ENCODE measurements at regions not wholly inside any gene's neighbourhood (a gene's known extent, or its start where the extent isn't known, plus 50 kb on each side); places are given as distances from the start of the nearest gene placed in this dataset.
A peak's percentile ranks its signal among the peaks of the same experiment; 100 is the strongest.
"Not testable (repeated sequence)": the region's sequence is repeated elsewhere in the genome, so short reads cannot be mapped to it uniquely, and the experiment has no call there.

DNA sequence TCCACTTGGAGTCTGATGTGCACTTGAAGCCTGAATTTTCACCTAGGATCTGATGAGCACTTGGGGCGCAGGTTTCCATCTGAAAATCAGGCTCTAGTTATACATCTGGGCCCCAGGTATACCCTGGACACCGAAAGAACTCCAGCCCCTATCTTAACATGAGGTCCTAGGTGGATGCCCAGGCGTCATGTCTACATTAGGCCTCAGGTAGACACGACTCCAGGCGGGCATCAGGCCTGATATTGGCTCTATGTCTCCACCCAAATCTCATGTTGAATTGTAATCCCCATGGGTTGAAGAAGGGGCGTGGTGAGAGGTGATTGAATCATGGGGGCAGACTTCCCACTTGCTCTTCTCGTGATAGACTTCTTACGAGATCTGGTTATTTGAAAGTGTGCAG lies 1488.1 kb upstream of the TPTE start:
- intact Hi-C loops (cut with DNase I); H3K4me1 ChIP-seq (ENCODE audit: control insufficient read depth in 2 of 3, insufficient read depth in 2 of 3, low read depth in 1 of 3, low read length in 3 of 3); H3K27me3 ChIP-seq (ENCODE audit: control insufficient read depth, insufficient read depth, low read length); H3K36me3 ChIP-seq (ENCODE audit: control insufficient read depth in 2 of 3, insufficient read depth in 3 of 3, low read length in 3 of 3); H3K27ac ChIP-seq (ENCODE audit: low read depth in 2 of 2, low read length in 2 of 2); FAIRE-seq; H3K9ac ChIP-seq (ENCODE audit: low read length in 3 of 3); H3K9me3 ChIP-seq (ENCODE audit: control insufficient read depth in 2 of 3, insufficient read depth in 1 of 3, low read length in 3 of 3); H3K4me3 ChIP-seq (ENCODE audit: low read length in 3 of 3): not testable (repeated sequence)
- DNase-seq, result peak in 1 of 5 donors; percentile 49

DNA sequence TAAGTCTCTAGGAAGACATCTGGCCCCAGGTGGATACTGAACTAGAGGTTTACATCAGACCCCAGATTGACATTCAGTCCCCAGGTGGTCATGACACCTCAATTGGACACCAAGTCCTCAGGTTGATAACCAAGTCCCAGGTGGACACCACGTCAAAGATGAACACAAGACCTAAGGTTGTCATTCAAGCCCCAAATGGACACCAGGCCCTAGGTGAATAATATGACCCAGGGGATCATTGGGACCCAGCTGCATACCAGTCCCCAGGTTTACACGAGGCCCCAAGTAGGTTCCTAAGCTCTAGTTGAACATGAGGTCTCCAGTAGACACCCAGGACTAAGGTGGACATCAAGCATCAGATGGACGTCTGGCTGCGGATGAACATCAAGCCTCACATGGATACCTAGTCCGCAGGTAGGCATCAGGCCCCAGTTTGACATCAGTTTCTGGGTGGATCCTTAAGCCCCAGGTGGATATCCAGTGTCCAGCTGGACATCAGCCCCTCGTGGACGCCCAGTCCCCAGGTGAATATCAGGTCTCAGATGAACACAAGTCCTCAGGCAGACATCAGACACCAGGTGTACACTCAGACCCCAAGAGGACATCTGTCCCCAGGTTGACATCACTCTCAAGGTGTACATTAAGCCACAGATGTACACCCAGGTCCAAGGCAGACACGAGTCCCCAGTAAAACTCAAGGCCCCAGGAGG lies 1486.7 kb upstream of the TPTE start:
- H3K27me3 ChIP-seq (ENCODE audit: control insufficient read depth, insufficient read depth, low read length); H3K27ac ChIP-seq (ENCODE audit: low read depth in 2 of 2, low read length in 2 of 2); intact Hi-C loops (cut with DNase I); H3K36me3 ChIP-seq (ENCODE audit: control insufficient read depth in 2 of 3, insufficient read depth in 3 of 3, low read length in 3 of 3); H3K9me3 ChIP-seq (ENCODE audit: control insufficient read depth in 2 of 3, insufficient read depth in 1 of 3, low read length in 3 of 3); H3K4me1 ChIP-seq (ENCODE audit: control insufficient read depth in 2 of 3, insufficient read depth in 2 of 3, low read depth in 1 of 3, low read length in 3 of 3); H3K4me3 ChIP-seq (ENCODE audit: low read length in 3 of 3); H3K9ac ChIP-seq (ENCODE audit: low read length in 3 of 3); FAIRE-seq: not testable (repeated sequence)
- DNase-seq, result peak in 1 of 5 donors; percentile 39

DNA sequence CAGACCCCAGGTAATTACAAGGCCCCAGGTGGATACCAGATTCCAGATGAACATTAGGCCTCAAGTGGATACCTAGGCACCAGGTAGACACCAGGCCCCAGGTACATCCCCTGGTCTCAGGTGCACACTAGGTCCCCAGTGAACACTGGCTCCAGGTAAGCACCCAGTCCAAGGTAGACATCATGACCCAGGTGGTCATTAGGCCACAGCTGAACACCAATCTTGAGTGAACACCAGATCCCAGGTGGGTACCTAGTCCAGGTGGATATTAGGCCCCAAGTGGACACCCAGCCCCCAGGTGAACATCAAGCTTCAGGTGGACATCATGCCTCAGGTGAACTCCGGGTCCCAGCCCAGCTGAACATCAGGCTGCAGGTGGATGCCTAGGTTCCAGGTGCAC lies 1486.2 kb upstream of the TPTE start:
- intact Hi-C loops (cut with DNase I); H3K4me3 ChIP-seq (ENCODE audit: low read length in 3 of 3); H3K4me1 ChIP-seq (ENCODE audit: control insufficient read depth in 2 of 3, insufficient read depth in 2 of 3, low read depth in 1 of 3, low read length in 3 of 3); FAIRE-seq; H3K27me3 ChIP-seq (ENCODE audit: control insufficient read depth, insufficient read depth, low read length); DNase-seq; H3K36me3 ChIP-seq (ENCODE audit: control insufficient read depth in 2 of 3, insufficient read depth in 3 of 3, low read length in 3 of 3); H3K9ac ChIP-seq (ENCODE audit: low read length in 3 of 3); H3K9me3 ChIP-seq (ENCODE audit: control insufficient read depth in 2 of 3, insufficient read depth in 1 of 3, low read length in 3 of 3); H3K27ac ChIP-seq (ENCODE audit: low read depth in 2 of 2, low read length in 2 of 2): not testable (repeated sequence)

DNA sequence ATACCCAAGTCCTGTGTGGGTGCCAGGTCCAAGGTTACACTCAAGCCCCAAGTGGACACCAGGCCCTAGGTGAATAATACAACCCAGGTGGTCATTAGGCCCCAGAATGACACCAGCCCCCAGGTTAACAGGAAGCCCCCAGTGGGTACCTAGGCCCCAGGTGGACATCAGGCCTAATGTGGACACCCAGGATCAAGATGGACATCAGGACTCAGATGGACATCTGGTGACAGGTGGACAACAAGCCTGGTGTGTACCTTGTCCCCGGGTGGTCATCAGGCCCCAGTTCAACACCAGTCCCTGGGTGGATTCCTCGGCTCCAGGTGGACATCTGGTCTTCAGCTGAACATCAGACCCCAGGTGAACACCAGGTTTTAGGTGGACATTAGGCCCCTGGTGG lies 1485.4 kb upstream of the TPTE start:
- H3K9me3 ChIP-seq (ENCODE audit: control insufficient read depth in 2 of 3, insufficient read depth in 1 of 3, low read length in 3 of 3); H3K27ac ChIP-seq (ENCODE audit: low read depth in 2 of 2, low read length in 2 of 2); intact Hi-C loops (cut with DNase I); FAIRE-seq; H3K4me1 ChIP-seq (ENCODE audit: control insufficient read depth in 2 of 3, insufficient read depth in 2 of 3, low read depth in 1 of 3, low read length in 3 of 3); H3K9ac ChIP-seq (ENCODE audit: low read length in 3 of 3); H3K36me3 ChIP-seq (ENCODE audit: control insufficient read depth in 2 of 3, insufficient read depth in 3 of 3, low read length in 3 of 3); H3K4me3 ChIP-seq (ENCODE audit: low read length in 3 of 3); H3K27me3 ChIP-seq (ENCODE audit: control insufficient read depth, insufficient read depth, low read length): not testable (repeated sequence)
- DNase-seq, result peak in 1 of 5 donors; percentile 66

DNA sequence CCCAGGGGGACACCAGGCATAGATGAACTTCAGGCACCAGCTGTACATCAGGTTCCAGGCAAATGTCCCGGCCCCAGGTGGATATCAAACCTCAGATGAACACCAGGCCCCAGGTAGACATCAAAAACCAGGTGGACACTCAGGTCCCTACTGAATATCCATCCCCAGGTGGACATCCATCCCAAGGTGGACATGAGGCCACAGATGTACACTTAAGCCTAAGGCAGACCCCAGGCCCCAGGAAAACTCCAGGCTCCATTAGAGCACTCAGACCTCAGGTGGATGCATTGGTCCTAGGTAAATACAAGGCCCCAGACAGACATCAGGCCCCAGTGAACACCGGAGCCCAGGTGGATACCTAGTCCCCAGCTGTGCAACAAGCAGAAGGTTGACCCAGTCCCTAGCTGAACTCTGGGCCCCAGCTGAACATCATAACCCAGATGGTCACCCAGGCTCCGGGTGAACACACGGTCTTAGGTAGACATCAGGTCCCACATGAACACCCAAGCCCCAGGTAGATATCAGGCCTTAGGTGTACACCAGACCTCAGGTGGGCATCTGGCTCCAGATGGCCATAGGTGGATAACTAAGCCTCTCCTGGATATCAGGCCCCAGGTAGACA lies 1484.3 kb upstream of the TPTE start:
- H3K4me1 ChIP-seq (ENCODE audit: control insufficient read depth in 2 of 3, insufficient read depth in 2 of 3, low read depth in 1 of 3, low read length in 3 of 3); H3K9ac ChIP-seq (ENCODE audit: low read length in 3 of 3); H3K27me3 ChIP-seq (ENCODE audit: control insufficient read depth, insufficient read depth, low read length); H3K4me3 ChIP-seq (ENCODE audit: low read length in 3 of 3); H3K9me3 ChIP-seq (ENCODE audit: control insufficient read depth in 2 of 3, insufficient read depth in 1 of 3, low read length in 3 of 3); FAIRE-seq; H3K36me3 ChIP-seq (ENCODE audit: control insufficient read depth in 2 of 3, insufficient read depth in 3 of 3, low read length in 3 of 3); H3K27ac ChIP-seq (ENCODE audit: low read depth in 2 of 2, low read length in 2 of 2); DNase-seq; intact Hi-C loops (cut with DNase I): not testable (repeated sequence)

DNA sequence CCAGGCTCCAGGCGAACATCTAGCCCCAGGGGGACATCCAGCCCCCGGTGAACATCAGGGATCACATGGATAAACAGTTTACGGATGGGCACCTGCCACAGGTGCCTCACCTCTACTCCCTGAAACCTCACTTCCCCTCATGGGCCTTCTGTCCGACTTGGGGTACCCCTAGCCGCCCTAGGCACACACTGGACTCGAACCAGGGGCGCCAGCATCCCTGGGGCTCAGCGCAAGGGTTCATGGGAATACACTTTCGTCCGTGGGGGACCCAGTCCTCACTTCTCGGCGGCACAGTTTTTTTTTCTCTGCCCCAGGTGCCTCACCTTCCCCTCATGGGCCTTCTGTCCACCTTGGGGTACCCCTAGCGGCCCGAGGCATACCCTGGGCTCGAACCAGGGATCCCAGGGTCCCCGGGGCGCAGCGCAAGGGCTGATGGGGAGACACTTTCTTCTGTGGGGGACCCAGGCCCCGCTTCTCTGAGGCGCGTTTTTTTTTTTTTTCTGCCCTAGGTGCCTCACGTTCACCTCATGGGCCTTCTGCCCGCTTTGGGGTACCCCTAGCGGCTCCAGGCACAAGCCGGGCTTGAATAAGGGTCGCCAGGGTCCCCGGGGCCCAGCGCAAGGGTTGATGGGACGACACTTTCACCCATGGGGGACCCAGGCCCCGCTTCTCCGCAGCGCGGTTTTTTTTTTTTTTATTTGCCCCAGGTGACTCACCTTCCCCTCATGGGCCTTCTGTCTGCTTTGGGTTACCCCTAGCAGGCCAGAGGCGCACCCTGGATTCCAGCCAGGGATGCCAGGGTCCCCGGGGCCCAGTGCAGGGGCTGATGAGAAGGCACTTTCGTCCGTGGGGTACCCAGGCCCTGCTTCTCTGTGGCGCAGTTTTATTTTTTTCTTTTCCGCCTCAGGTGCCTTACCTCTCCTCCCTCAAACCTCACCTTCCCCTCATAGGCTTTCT lies 1483.5 kb upstream of the TPTE start:
- H3K9ac ChIP-seq (ENCODE audit: low read length in 3 of 3); H3K9me3 ChIP-seq (ENCODE audit: control insufficient read depth in 2 of 3, insufficient read depth in 1 of 3, low read length in 3 of 3); H3K27me3 ChIP-seq (ENCODE audit: control insufficient read depth, insufficient read depth, low read length); FAIRE-seq; H3K27ac ChIP-seq (ENCODE audit: low read depth in 2 of 2, low read length in 2 of 2); H3K36me3 ChIP-seq (ENCODE audit: control insufficient read depth in 2 of 3, insufficient read depth in 3 of 3, low read length in 3 of 3); H3K4me1 ChIP-seq (ENCODE audit: control insufficient read depth in 2 of 3, insufficient read depth in 2 of 3, low read depth in 1 of 3, low read length in 3 of 3); intact Hi-C loops (cut with DNase I); H3K4me3 ChIP-seq (ENCODE audit: low read length in 3 of 3): not testable (repeated sequence)
- peak in 1 of 5 donors; percentile 2 for DNase-seq

DNA sequence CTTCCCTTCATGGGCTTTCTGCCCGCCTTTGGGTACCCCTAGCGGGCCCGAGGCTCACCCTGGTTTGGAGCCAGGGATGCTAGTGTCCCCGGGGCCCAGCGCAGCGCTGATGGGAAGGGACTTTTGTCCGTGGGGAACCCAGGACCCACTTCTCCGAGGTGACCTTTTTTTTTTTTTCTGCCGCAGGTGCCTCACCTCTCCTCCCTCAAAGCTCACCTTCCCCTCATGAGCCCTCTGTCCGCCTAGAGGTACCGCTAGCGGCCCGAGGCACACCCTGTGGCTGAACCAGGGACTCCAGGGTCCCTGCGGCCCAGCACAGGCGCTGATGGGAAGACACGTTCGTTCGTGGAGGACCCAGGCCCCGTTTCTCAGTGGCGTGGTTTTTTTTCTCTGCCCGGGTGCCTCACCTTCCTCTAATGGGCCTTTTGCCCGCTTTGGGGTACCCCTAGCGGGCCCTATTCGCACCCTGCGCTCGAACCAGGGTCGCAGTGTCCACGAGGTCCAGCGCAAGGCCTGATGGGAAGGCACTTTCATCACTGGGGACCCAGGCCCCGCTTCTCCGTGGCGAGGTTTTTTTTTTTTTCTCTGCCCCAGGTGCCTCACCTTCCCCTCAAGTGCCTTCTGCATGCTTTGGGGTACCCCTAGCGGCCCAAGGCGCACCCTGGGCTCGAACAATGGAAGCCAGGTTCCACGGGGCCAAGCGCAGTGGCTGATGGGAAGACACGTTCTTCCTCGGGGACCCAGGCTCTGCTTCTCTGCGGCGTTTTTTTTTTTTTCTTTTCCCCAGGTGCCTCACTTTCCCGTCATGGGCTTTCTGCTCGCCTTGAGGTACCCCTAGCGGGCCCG lies 1481.6 kb upstream of the TPTE start:
- H3K27ac ChIP-seq (ENCODE audit: low read depth in 2 of 2, low read length in 2 of 2); H3K27me3 ChIP-seq (ENCODE audit: control insufficient read depth, insufficient read depth, low read length); H3K9ac ChIP-seq (ENCODE audit: low read length in 3 of 3); H3K4me3 ChIP-seq (ENCODE audit: low read length in 3 of 3); H3K4me1 ChIP-seq (ENCODE audit: control insufficient read depth in 2 of 3, insufficient read depth in 2 of 3, low read depth in 1 of 3, low read length in 3 of 3); FAIRE-seq; H3K9me3 ChIP-seq (ENCODE audit: control insufficient read depth in 2 of 3, insufficient read depth in 1 of 3, low read length in 3 of 3); H3K36me3 ChIP-seq (ENCODE audit: control insufficient read depth in 2 of 3, insufficient read depth in 3 of 3, low read length in 3 of 3); intact Hi-C loops (cut with DNase I): not testable (repeated sequence)
- DNase-seq, result peak in 2 of 5 donors; percentile 8 to 73

Data from kidney (tissue), 10 donors.